GM21717 (cell line): ENCODE measurements at regions not wholly inside any gene's neighbourhood (a gene's known extent, or its start where the extent isn't known, plus 50 kb on each side); places are given as distances from the start of the nearest gene placed in this dataset.

Experiments used
- ATAC-seq: cut with Tn5 transposase; IDR thresholded peaks from one replicate; pipeline ENCODE4 v1.9.1; 2021; ENCODE audit warnings: mild to moderate bottlenecking, moderate library complexity; ENCODE audit not compliant: unreplicated experiment

DNA sequence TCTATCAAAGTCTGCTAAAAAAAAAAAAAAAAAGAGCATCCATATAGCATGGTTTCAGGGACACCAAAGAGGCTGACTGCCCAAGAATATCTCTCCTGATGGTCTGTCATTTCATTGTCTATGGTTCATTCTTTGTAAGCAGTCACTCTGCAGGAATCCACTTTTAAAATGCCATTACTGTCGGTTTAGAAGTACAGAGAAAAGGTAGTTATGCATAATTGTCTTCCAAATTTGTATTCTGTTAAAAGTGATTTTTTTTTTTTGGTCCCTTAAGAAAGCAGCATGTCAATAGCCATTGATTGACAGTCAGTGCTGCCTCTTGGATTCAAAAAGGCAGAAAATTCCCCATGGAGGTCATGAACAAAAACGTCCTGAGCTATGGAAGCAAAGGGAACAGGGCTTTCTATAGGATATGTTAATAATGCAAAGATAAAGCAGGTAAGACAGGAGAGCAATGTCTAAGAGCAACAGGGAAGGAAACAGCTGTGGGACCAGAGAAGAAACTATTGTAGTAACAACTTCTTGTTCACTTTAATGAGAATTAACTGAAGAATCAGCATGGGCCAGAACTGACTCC lies 245.8 kb downstream of the TMX3 start:
- no peak for ATAC-seq

DNA sequence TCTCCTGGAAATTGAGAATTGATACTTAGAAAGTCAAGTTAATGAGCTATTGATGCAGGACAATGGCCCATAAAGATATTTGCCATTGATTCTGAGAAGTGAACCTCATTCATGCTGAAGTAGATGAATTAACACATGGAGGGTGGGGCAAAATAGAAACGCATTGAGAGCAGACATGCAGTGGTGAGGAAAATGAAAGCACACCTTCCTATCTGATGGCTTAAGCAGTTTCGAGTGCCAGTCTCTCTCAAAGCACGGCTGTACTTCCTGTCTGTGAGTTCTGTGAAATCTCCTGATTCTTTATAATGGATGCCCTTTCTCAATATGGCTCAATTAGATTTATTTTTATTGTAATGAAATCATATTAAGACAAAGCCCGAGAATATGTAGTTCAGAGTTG lies 247.0 kb downstream of the TMX3 start:
- ATAC-seq = no peak

DNA sequence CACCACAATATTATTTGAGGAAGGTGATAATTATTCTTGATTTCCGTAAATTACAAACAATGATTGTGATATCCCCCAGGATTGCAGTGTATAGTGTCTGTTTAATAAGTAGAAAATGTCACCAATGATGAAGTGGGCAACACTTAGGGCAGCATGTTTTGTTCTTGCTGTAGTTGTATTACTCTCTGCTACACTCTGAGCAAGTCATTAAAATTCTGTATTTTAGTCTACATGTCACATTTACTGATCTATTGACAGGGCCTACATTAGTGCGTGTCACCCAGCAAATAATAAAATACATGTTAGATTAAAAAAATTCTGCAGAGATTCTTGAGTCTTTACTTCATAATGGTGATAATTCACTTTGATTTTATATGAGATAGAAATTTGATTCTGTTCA lies 247.6 kb downstream of the TMX3 start:
- no peak for ATAC-seq

DNA sequence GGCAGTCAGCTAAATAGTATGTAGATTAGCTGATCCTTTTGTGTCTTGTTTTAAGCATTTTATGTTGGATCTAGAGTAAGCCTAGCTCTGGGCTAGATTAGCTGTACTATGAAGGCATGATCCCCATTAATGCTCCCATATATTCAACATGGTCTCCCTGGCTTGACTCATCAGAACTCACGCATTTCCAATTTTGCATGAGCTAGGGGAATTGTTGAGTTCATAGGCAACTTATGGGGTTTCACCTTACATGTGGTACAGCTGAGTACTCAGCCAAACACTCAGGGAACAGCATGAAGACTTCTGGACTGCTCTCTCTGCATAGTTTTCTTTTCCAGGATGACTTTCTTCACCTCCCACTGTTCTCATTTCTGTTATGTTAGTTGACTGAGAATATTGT lies 248.2 kb downstream of the TMX3 start:
- ATAC-seq = no peak

DNA sequence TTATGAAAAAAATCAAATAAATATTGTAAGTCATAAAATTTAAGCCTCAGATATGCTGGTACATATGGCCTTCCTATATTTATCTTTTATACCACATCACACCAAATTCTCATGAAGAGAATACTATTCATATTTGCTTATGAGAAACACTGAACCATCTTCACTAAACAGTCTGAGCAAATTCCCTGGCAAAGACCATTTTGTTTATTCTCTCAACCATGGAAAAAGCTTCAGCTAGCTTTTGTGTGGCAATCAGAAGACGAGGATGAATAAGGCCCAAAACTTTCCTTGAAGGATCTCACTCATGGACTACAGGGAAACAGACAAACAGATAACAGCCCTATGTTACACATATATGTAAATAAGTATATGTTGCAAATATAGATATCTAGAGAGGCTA lies 252.1 kb downstream of the TMX3 start:
- no peak for ATAC-seq

DNA sequence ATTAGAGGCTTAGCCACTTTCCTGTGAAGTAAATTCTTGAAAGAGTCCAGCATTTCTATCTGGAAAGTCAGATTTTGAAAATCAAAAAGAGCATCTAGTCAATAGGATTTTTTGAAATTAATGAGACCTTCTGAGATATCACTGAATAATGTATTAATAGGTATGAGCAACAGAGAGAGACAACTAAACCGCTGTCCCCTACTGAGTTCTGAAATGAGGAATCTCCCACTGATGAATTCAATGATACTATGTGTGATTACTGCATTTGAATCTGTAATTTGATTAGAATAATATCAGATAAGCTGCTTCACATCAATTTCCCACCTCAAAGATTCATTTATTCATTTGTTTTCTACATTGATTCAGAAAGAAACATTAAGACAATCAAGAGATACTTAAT lies 252.8 kb downstream of the TMX3 start:
- no peak for ATAC-seq

DNA sequence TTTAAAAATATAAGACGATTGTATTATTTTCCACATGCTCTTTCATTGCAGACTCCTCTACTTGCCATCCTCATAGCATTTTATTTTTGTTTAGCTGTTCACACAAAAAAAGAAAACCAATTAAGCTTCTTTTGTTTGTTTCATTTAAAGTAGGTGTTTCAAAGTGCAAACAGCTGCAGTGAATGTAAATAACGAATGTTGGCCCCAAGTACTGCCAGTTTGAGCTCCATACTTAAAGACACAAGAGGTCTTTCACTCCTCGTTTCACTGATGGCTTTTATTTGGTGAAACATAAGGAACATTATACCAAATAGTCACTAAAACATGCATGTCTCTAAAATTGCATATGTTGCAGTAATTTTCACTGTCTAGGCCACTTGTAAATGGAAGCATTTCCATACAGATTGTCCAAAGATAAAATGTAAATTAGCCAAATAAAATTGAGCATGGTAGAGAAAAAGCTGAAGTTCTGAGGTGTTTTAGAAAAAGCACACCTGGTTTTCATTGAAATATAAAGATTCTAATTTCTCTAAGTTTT lies 253.4 kb downstream of the TMX3 start:
- no peak for ATAC-seq

DNA sequence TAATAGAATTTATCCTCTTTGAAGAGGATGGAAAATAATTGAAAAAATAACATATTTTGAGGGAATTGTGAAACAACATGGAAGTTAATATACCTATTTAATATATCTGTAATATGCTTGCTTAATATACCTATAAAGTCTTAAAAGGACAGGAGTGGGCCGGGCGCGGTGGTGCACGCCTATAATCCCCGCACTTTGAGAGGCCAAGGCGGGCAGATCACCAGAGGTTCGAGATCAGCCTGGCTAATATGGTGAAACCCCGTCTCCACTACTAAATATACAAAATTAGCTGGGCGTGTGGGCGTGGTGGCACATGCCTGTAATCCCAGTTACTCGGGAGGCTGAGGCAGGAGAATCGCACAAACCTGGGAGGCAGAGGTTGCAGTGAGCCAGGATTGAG lies 254.9 kb downstream of the TMX3 start:
- ATAC-seq = no peak

DNA sequence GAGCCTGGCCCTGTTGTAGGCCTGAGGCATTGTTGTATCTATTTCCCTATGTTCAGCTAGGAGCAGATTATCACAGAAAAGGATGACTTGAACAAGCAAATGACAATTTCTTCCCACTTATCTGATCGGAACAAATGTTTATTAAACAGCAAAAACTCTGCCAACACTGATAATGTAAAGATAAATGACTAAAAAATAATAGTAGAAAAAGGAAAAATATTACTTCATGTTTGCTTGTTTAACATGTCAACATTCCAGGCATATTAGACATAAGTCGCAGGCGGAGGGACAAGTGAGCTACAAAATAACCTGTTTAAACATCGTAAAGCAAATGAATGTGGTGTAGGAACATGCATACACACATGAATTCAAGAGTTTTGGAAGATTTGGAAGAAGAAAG lies 257.9 kb downstream of the TMX3 start:
- ATAC-seq = no peak

DNA sequence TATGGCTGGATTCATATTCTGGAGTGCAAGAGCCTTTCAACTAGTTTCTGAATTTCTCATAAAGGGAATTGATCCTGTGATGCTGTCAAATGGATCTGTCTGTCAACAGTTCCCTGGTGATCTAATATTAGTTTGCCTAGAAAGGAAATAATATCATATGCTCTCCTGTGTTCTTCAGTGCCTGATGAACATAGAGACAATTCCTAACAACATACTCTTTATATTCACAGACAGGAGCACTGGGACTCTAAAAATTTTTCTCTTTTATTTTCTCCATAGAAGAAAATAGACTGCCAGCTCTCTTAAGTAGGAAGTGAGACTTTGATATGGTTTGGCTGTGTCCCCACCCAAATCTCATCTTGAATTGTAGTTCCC lies 259.7 kb downstream of the TMX3 start:
- no peak for ATAC-seq

DNA sequence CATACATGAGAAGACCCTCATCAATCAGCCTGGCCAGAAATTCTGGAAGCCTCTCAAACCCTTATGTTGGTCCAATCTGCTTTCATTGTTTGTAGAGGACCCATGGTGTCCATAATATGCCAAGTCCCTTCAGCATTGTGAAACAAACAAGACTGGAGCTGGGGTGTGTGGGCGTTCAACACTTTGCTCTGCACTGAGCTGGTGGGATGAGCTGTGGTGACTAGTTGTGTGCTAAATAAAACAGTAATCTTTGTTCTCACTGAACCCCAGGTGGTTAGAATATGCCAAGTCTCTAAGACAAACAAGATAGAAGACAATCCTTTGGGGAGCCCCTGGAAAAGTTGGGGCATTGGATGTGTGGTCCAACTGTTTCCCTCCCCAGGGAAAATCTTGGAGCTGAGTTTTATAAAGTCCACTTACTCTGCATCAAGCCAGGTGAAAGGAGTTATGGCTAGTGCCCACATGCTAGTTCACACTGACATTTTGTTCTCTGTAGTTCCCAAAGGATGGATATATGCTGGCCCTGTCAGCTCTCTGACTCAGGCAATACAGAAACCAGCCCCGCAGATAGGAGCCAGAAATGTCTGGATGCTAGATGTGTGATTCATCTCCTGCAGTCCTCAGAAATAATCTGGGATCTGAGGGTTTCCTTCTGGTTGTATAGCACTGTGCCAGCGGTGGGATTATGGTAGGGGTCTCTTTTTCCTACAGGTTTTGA lies 260.2 kb downstream of the TMX3 start:
- ATAC-seq = no peak

DNA sequence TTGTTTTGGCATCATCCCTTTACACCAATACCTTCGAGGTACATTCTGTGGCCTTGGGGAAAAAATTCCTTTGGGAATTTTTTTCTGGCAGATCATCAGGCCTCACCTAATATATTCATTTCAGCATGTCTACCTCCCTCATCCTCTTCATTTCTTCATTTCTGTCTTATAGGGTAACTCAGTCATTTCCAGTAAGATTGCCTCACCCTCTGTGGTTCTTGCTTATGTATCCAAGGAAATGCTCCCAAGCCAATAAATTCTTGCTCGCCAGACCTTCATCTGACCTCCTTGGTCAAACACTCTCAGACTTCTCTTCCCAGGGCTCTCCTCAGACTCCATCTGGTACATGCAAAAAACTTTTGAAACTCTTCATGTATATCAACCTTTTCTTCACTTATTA lies 265.6 kb downstream of the TMX3 start:
- ATAC-seq = no peak

DNA sequence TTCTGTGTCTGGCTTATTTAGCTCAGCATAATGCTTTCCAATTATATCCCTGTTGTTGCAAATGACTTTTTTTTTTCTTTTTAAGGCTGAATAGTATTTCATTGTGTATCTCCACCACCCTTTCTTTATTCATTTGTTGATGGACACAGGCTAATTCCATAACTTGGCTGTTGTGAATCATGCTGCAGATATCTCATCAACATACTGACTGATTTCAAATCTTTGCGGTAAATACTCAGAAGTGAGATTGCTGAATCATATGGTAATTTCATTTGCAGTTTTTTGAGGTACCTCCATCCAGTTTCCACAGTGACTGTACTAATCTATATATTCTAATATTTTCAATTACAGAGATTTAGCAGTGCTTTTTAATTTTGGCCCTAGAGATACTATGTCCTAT lies 266.2 kb downstream of the TMX3 start:
- ATAC-seq = no peak

DNA sequence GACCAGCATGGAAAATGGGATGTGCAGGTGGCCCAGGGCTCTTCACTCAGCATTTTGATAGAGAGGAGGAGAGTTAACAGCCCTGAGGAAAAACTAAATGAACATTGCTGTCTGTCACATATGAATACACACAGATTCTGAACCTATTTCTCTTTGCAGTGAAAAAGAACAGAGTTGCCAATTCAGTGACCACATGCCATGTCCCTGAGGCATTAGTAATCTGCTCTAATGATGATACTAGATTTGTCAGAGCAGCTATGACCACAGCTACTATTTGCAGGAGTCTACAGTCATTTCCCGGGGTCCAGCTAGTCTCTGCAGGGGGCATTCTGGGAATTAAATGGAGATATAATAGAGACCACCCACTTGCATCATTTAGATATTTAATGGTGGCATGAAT lies 267.6 kb downstream of the TMX3 start:
- no peak for ATAC-seq

DNA sequence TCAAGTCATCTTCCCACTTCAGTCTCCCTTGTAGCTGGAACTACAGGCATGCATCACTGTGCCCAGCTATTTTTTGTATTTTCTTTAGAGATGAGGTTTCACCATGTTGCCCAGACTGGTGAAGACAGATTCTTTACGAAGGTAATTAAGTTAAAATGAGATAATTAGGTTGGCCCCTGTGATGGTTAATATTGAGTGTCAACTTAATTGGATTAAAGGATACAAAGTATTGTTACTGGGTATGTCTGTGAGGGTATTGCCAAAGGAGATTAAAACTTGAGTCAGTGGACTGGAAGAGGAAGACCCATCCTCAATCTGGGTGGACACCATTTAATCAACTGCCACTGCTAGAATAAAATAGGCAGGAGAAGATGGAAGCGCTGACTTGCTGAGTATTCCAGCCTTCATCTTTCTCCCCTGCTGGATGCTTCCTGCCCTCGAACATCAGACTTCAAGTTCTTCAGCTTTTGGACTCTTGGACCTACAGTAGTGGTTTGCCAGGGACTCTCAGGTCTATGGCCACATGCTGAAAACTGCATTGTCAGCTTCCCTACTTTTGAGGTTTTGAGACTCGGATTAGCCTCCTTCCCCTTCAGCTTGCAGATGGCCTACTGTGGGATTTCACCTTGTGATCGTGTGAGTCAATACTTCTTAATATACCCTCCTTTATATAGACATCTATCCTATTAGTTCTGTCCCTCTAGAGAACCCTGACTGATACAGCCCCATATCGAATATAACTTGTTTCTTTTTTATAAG lies 269.1 kb downstream of the TMX3 start:
- no peak for ATAC-seq

DNA sequence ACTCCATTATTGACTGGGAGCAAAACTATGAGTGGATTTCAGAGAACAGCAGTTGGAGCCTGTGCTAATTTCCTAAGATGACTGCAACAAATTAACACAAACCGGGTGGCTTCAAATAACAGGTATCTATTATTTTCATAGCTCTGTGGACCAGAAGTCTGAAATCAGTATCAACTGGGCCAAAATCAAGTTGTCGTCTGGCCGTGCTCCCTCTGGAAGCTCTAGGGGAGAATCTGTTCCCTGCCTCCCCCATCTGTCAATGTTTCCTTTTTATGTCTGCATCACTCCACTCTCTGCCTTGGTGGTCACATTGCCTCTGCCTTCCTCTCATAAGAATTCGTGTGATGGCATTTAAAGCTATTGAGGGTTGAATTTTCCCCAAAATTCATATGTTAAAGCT lies 269.8 kb downstream of the TMX3 start:
- ATAC-seq = no peak

DNA sequence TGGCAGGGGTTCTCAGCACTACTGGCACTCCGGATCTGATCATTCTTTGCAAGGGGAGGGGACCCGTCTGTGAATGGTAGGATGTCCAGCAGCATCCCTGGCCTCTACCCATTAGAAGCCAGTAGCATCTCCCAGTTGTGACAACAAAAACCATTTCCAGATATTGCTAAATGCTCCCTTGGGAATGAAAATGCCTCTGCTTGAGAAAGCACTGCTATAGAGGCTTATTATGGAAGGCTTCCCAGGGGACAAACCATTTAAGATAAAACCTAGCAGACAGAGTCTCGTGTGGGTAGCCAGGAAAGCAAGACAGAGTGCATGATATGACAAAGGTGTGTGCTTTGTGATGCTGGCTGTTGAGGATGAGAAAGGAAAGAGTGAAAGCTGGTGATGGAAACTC lies 273.7 kb downstream of the TMX3 start:
- ATAC-seq = no peak

DNA sequence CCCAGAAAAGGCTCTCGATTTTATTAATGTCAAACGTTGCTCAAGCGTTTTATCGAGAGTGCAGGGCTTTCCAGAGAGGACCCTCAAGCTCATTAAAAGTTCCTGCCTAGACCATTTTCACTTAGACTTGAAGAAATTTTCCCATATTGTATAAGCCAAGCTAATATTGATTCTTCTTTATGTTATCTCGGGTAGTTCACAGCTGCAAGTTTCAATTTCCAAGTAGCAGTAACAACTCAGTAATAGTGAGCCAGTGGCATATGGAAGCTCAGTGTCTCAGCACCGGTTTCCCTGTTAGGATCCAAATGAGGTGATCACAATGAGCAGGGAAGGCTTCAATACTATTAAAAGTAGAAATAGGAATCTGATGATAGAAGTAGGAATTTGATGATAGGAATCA lies 274.5 kb downstream of the TMX3 start:
- ATAC-seq = no peak

DNA sequence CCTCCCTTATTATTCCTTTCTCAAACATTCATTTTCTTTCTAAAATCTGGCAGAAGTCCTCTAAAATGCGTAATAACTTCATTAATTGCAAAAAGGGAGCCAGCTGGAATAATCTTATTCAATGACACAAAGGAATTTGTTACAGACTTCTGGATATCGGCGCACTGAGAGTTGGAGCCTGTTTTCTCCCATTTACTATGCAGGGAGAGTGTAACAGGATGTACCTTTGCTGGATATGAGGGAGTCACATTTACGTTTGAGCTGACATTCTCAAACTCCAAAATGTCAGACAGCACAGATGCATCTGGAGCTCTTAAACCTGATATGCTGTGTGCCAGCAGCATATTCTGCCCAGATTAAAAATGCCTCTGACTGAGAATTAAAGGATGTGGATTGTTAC lies 275.3 kb downstream of the TMX3 start:
- ATAC-seq = no peak

DNA sequence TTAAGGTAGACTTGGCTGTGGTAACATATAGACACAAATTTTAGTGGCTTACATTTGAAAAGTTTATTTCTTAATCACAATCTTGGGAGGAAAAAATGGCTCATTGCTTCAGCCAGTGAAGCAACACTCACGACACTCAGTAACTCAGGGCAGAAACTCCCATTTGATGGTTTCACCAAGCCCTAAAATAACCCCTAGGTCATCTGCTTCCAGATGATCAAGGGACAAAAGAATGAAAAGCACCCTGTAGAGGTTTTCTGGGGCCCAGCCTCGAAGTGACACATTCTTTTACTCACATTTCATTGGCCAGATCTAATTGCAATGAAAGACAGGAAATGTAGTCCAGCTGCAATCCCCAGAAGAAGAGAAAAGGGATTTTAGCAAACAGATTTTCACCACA lies 275.9 kb downstream of the TMX3 start:
- no peak for ATAC-seq

DNA sequence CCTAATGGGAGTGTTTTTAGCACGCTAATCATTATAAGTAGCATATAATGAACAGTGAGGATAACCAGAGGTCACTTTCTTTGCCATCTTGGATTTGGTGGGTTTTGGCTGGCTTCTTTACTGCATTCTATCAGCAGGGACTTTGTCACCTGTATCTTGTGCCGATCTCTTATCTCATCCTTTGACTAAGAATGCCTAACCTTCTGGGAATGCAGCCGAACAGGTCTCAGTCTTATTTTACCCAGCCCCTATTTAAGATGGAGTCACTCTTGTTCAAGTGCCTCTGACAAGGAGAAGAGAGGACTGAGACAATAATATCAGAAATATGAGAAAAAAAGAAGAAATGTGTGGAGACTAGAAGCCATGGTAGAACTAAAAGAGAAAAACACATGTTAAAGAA lies 276.4 kb downstream of the TMX3 start:
- no peak for ATAC-seq

DNA sequence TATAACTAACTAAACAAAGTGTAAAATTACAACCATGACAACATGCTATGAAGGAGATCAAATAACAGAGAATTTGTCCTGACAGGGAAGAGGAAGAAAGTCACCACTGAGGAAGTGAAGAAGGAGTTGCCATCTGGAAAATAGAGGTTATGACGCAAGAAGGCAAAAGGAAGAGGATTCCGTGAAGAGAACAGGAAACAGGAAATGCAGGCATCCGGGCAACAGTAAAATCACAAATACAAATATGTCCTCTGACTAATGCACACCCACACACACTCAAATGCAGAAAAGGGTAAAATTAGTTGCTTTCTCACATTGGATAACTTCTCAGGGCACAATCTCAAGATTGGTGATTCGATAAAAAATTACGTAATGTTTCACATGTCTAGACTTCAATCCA lies 278.4 kb downstream of the TMX3 start:
- ATAC-seq = no peak
